NCI-H1105 (cell line): ENCODE measurements at regions not wholly inside any gene's neighbourhood (a gene's known extent, or its start where the extent isn't known, plus 50 kb on each side); places are given as distances from the start of the nearest gene placed in this dataset.
A peak's percentile ranks its signal among the peaks of the same experiment; 100 is the strongest.

ENCODE experiments used
- DNase-seq: peaks from one replicate; lab custom pipeline; 2025; lab: John Stamatoyannopoulos, UW

DNA sequence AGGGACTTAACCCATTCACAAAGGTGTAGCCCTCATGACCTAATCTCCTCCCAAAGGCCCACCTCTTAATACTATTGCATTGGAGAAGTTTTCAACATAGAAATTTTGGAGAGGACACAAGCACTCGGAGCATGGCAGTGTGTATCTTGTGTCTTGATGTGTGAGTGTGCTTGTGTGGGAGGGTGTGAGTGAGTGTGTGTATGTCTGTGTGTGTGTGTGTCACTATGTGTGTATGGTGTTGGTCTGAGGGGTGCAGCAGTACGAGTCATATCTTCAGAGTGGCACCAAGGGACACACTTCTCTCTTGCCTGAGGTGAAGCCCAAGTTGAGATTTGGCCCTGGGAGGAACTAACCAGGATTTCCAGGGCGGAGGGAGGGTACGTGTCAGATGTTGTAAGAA is 73.7 kb downstream of the NAV1 start:
- DNase-seq = no peak

DNA sequence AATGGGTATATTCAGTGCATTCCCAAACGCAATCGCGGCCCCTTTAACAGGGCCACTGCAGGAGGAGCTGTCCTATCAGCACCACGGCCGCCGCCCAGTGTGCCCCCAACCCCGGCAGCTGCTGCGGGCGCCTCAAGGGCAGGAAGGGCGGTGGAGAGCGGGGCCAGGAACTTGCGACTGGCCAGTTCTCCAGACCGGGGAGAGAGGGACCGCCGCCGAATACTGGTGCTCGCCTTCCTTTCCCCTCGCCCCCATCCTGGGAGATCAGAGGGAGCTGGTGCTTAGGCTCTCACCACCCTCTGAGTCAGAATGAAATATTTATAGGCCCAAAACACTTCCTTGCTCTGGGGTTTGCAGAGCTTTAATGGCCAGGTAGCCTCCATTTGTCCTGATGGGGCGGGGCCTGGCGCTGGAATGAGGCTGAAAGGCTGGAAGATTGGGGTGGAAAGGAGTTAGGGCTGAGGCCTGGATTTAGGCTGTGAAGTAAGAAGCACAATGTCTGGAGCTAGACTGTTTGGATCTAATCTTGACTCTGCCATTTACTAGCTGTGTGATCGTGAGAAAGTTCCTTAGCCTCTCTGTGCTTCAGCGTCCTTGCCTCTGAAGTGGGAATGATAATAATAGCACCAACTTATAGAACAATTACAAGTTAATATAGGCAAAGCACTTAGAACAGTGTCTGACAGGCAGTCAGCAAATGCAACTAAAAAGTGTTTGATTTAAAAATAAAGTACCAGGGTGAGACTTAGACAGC is 75.5 kb downstream of the NAV1 start:
- no peak for DNase-seq

DNA sequence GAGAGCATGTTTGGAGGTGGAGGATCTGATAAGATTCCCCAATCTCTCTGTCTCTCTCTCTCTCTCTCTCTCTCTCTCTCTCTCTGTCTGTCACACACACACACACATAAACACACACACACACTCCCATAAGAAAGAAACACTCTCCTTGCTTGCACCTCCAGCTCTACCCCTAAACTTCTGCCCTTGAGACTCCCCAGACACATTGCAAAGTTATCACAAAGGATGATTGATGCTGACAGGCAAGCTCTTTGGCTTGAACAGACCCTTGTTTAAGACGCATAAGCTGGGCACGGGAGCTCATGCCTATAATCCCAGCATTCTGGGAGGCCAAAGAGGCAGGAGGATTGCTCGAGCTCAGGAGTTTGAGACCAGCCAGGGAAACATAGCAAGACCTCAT is 78.2 kb downstream of the NAV1 start:
- no peak for DNase-seq

DNA sequence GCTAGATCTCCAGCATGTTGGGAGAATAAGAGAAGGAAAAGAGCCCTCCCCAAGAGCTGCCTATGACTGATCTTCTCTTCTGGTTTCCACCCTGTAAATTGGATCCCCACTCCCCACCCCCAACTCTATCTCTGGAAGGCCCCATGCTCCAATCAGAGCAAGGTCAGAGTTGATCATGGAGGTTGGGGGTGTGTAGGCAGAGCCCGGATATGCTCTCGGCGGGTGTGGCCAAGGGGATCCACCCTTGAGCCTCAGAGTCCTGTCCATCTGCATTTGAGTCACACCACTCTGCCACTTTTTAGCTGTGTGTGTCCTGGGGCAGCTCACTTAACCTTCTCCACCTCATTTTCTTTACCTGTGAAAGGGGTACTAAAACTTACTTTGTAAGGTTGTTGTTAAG is 79.5 kb downstream of the NAV1 start:
- DNase-seq = no peak

- DNase-seq = no peak
Measured at GRCh38 chr1:201618905-201619304, 80.0 kb downstream of the NAV1 start.

GRCh38 chr1:201619513-201619912 is 80.6 kb downstream of the NAV1 start:
- no peak for DNase-seq

- DNase-seq = no peak
Measured at GRCh38 chr1:201622353-201622752, 83.4 kb downstream of the NAV1 start.

GRCh38 chr1:201622824-201623223 is 83.9 kb downstream of the NAV1 start:
- DNase-seq = no peak

GRCh38 chr1:201624741-201625225 is 85.9 kb downstream of the NAV1 start:
- DNase-seq = no peak

- DNase-seq = no peak
Measured at GRCh38 chr1:201625226-201625761, 86.4 kb downstream of the NAV1 start.

- DNase-seq = no peak
Measured at GRCh38 chr1:201625851-201626251, 86.9 kb downstream of the NAV1 start.

DNA sequence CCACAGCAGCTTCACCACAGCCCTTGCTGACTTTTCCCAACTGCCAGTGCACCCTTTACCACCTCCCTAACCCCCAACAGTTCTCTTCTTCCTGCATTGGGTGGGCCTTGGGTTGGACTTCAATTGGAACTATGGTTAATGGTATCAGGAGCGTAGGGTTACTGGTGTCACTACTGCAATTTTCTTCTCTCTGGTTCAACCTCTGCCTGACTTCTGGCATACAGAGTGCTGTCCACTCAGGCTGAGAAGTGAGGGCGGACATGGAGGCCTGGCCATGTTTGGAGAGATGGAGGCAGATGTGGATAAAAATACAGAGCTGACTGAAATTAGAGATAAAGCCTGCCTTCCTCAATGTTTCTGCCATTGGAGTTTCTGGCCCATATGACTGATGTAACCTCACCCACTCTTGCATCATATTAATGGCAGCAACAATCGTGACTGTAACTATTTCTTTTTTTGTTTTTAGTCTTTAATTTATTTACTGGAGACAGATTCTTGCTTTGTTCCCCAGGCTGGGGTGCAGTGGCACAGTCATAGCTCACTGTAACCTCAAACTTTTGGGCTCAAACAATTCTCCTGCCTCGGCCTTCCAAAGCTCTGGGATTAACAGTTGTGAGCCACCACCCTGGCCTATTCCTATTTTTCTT is 87.8 kb downstream of the NAV1 start:
- no peak for DNase-seq

DNA sequence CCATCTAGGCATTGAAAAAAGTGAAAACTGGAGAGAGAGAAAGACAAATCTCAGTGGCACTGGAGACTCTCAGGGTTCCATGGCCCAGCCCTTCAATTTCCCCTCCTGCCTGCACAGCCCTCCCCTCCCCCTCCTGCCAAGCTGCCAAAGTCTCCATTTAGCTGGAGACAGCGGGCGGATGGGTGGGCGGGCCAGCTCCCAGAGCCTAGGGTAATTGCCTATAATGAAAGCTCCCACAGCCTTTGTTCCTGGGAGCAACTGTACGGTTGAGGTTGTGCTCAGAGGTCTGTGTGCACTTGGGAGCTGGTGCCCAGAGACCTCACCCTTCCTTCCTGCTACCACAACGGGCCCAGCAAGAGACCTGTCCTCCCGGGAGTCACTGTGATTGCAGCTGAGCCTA is 89.6 kb downstream of the NAV1 start:
- peak; percentile 88 for DNase-seq

GRCh38 chr1:201630582-201630981 is 91.7 kb downstream of the NAV1 start:
- DNase-seq = no peak

GRCh38 chr1:201631037-201631436 is 92.1 kb downstream of the NAV1 start:
- DNase-seq = no peak

- DNase-seq = no peak
Measured at GRCh38 chr1:201632364-201632952, 93.5 kb downstream of the NAV1 start.

GRCh38 chr1:201633297-201633696 is 94.4 kb downstream of the NAV1 start:
- DNase-seq = no peak

- peak; percentile 20 for DNase-seq
Measured at GRCh38 chr1:201633811-201634210, 94.9 kb downstream of the NAV1 start.

- DNase-seq = no peak
Measured at GRCh38 chr1:201634261-201634660, 95.3 kb downstream of the NAV1 start.

GRCh38 chr1:201636097-201636496 is 97.2 kb downstream of the NAV1 start:
- no peak for DNase-seq

DNA sequence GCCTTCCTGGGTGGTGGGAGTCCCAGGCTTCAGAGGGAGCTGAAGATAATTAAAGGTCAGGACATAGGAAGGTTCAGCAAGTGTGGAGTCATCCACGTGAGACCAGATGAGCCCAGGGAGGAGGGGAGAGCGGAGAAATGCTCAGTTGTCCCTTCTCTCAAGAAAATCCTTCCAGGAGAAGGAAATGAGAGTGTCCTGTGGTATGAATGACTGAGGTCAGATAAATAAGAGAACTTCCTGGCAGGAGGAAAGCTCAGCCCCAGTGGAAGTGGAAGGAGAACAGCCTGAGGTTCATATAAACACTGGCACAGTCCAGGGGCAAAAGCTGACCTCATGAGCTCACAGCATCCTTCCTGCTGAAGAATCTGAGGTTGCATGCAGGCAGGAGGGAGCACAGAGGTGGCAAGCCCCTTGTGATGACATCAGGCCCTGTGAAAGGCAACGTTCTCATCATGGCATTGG is 97.6 kb downstream of the NAV1 start:
- DNase-seq = no peak

- no peak for DNase-seq
Measured at GRCh38 chr1:201637282-201638079, 98.6 kb downstream of the NAV1 start.
